ENCODE measurements at regions not wholly inside any gene's neighbourhood (a gene's known extent, or its start where the extent isn't known, plus 50 kb on each side); places are given as distances from the start of the nearest gene placed in this dataset.

- DNase-seq = peak; percentile 42
Observed at GRCh38 chr3:76065964-76066363, 280.6 kb upstream of the ZNF717 start.

- no peak for DNase-seq
Observed at GRCh38 chr3:76078101-76078500, 292.8 kb upstream of the ZNF717 start.

DNA sequence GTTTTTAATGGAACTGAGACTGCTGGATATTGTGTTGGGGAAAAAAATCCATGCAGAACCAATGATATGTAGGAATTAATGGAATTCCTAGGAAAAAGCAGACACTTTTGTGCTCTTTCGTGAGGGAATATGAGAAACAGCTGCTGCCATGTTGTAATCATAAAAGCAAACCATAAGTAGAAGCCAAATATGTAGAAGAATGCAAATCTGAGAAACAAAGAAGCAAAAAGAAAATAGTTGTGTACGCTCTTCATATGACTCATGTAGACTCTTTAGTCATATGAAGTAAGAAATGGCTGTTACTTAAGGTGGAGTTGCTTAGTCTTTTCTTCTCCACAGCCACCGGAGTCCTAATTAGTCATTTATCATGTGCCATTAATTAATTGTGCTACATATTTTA is 298.6 kb upstream of the ZNF717 start:
- DNase-seq = peak; percentile 74

- no peak for DNase-seq
Observed at GRCh38 chr3:76096036-76096435, 310.7 kb upstream of the ZNF717 start.

DNA sequence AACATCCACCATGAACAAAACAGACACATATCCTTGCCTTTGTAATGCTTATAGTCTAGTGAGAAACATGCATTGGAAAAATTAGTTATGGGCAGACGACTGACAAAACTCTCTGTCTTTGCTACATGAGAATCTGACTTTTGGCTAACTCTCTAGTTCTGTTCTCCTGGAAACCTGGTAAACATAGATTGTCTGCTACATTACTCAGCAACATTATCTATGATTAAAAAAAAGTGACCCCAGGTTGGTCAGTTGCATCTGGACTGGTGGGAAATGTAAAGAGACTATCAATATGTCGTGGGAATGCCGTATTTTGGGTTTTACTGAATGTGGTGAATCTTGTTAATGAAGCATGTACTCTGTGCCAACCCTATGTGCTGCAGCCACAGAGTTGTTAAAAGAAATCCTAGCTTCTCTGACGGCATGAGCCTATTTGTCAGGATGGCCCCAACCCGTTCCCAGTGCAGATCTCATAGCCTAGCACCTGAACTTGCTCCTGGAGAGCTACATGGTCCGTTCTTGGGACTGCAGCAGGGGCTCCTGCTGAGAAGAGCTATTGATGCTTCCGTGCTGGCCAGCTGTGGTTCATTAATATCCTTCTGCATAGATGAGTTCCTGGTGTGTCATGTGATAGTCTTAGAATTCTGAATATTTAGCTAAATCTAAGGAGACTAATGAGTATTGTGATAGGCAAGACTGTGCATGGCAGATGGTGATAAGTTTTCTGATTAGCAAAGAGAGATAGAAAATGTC is 311.7 kb upstream of the ZNF717 start:
- DNase-seq = peak; percentile 41

GRCh38 chr3:76097589-76097969 is 312.2 kb upstream of the ZNF717 start:
- peak; percentile 32 for DNase-seq

GRCh38 chr3:76099956-76100355 is 314.6 kb upstream of the ZNF717 start:
- DNase-seq = no peak

- peak; percentile 52 for DNase-seq
Observed at GRCh38 chr3:76107935-76108570, 322.7 kb upstream of the ZNF717 start.

DNA sequence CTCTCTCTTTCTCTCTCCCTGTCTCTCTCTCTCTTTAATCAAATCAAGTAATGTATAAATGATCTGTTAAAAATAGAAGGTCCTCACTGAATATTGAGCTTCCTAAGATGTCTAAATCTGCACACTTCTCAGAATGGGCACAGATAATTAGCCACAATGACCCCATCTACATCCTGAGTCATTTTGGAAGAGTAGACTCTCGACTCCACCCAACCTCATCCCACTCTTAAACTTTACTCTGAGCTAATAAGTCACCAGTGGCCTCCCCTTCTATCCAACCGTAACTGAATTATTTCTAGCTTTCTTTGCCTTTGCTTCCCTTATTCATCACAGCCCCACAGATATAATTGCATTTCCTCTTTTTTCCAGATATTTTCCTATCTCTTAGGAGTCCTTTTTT is 326.5 kb upstream of the ZNF717 start:
- DNase-seq = no peak

DNA sequence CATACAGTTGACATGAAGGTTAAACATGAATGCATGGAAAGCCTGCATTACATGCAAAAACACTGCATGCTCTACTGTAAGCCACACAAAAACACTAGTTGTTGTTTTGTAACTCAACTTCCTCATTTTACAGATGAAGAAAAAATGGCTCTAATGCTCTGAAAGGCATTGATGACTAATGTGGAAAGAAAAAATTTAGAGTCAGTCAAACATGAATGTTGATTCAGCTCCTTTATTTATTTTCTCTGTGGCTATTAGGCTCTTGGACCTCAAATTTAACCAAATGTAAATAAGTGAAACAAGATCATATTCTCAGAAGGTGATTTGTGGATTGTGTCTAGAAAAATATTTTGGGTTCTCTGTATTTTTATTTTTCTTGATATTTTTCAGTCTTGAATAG is 336.7 kb upstream of the ZNF717 start:
- DNase-seq = peak; percentile 38

- DNase-seq = no peak
Observed at GRCh38 chr3:76129441-76129840, 344.1 kb upstream of the ZNF717 start.

GRCh38 chr3:76131396-76132153 is 346.2 kb upstream of the ZNF717 start:
- peak; percentile 23 for DNase-seq

GRCh38 chr3:76132154-76132470 is 346.8 kb upstream of the ZNF717 start:
- no peak for DNase-seq

DNA sequence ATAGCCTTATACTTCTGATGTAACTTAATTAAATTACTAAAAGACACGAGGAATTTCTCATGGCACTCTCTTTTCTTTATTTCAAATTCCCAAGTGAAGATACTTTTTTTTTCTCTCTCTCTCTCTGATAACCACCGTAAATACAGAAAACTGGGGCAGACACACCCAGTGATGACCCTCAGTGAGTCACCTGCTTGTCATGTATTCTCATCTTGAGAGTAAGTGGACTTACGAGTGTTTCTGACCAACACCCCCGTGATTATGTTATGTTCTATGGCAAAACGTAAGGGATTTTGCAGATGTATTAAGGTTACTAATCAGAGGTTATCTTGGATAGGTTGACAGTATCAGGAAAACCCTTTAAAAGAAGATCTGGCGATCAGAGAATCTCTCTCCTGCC is 348.8 kb upstream of the ZNF717 start:
- DNase-seq = peak; percentile 5

- peak; percentile 46 for DNase-seq
Observed at GRCh38 chr3:76138921-76139320, 353.6 kb upstream of the ZNF717 start.

DNA sequence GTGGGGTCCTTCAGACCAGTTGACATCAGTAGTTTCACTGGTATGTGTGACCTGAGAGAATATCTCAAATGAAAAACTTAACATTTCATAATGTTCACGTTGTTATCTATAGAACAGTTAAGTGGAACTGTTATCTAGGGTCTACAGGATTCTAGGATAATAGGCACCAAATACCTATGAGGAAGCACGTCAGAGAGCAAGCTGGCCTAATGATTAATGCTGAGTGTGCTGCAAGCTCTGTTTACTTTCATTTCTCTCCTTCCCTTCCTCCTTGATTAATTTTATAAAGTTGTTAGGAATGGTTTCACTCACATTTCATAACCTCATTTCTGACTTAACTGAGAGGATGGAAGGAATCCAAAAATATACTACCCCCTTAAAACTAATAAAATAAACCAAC is 362.5 kb upstream of the ZNF717 start:
- no peak for DNase-seq

DNA sequence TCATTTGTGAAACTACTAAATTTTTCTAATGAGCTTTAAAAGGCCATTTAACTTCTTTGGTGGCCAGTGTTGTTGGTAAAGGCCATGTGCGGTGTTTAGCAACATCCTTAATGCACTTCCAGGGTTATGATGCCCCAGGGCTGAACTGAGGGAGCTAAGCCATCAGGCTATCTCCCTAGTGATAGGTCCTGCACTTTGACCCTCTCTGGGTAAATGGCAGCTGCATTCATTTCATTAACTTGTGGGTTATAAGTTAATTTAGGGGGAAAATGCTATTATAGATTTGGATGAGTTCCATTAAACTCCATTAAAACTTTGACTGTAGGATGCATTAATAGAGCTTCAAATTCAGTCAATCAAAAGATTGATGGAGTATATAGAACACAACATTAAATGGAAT is 366.7 kb upstream of the ZNF717 start:
- no peak for DNase-seq

GRCh38 chr3:76161856-76162255 is 376.5 kb upstream of the ZNF717 start:
- no peak for DNase-seq

DNA sequence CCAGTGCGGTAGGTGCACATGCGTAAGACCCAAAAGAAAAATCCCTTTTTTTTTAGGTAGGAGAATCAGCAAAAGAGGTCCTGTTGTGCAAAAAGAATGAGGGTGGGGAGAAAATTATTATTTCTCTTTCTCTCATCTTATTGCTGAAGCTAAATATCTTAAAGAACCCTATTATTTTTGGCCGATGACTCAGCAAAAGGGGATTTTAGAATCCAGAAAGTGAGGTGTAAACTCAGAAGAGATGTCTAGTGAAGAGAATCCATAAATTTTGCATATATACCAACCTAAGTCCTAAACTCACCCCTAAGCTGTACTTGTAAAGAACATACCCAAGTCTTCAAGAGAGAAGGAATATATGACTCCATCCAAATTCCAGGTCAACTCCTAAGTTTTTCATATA is 386.3 kb upstream of the ZNF717 start:
- DNase-seq = no peak

DNA sequence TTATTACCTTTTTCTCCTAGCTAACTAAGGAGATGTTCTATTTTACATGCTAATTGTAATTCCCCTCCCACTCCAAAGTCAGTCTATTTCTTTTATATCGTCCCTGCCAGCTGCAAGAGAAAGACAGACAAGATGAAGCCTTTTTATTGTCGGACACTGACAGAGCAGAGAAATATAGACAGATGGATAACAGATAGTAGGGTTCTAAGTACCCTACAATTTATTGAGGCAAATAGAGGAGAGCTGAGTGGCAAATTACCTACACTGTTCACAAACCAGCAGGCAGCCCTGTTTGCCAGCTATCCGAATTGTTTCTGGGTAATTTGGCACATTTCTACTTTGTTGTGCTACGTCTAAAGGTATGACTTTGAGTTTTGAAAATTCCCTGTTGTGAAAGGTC is 392.3 kb upstream of the ZNF717 start:
- DNase-seq = no peak

- DNase-seq = no peak
Observed at GRCh38 chr3:76178412-76178811, 393.1 kb upstream of the ZNF717 start.

DNA sequence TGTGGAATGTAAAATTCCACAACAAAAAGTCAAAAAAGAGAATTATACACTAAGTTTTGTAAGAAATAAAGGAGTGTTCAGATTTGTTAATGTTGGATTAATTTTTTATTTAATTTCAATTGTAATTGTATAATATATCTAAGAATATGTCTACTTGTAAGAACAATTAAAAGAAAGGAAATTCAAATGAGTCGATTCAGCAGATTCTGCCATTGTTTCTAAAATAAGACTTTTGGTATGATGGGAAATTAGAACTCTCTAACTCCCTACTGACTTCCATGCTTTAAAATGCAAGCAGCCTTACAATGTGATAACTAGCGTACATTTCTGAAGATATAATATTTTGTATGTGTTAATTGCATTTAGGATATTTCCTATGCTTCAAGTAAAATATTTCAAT is 395.9 kb upstream of the ZNF717 start:
- DNase-seq = no peak

DNA sequence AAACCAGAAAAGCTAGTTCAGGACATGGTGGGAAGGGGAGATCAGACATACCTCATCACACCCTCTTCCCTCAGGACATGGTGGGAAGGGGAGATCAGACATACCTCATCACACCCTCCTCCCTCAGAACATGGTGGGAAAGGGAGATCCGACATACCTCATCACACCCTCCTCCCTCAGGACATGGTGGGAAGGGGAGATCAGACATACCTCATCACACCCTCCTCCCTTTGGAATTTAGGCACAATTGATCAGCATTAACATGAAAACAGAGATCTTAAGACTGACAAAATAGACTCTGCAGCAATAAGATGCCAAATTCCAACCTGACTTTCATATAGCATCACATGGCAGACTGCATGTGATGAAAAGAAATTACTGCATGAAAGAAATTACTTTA is 412.7 kb upstream of the ZNF717 start:
- DNase-seq = no peak

DNA sequence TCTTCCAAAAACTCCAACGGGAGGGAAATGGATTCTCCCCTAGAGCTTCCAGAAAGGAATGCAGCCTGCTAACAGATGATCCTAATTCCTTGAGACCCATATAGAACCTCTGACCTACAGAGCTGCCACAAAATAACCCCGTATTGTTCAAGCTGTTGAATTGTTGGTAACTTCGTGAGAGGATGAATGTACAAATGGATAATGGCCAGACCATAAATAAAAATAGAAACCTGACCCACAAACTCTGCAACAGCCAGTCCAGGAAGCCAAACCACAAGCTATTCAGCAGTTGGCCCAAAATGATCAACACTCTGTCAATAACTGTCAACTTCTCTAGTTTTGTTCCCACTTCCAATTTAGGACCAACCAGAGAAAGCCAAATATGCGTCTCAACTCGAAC is 414.0 kb upstream of the ZNF717 start:
- no peak for DNase-seq

All from fibroblast of skin of scalp (primary cell).